ENCODE measurements at regions not wholly inside any gene's neighbourhood (a gene's known extent, or its start where the extent isn't known, plus 50 kb on each side); places are given as distances from the start of the nearest gene placed in this dataset.
"Not testable (repeated sequence)": the region's sequence is repeated elsewhere in the genome, so short reads cannot be mapped to it uniquely, and the experiment has no call there.

GRCh38 chr11:37841016-37841415, 1243.0 kb upstream of the RAG2 start:
- no peak for DNase-seq (ENCODE audit: low read depth in 2 of 3, low spot score in 2 of 3)

- DNase-seq (ENCODE audit: low read depth in 2 of 3, low spot score in 2 of 3): not testable (repeated sequence)
Measured at GRCh38 chr11:37840345-37840744, 1242.3 kb upstream of the RAG2 start.

- peak in 2 of 3 donors; percentile 0 to 36 for DNase-seq (ENCODE audit: low read depth in 2 of 3, low spot score in 2 of 3)
Measured at GRCh38 chr11:37830529-37830928, 1232.5 kb upstream of the RAG2 start.

- DNase-seq (ENCODE audit: low read depth in 2 of 3, low spot score in 2 of 3): no peak
Measured at GRCh38 chr11:37817727-37818270, 1219.8 kb upstream of the RAG2 start.

- DNase-seq (ENCODE audit: low read depth in 2 of 3, low spot score in 2 of 3): no peak
Measured at GRCh38 chr11:37812281-37812880, 1214.3 kb upstream of the RAG2 start.

GRCh38 chr11:37811349-37811748, 1213.3 kb upstream of the RAG2 start:
- no peak for DNase-seq (ENCODE audit: low read depth in 2 of 3, low spot score in 2 of 3)

GRCh38 chr11:37804666-37805065, 1206.6 kb upstream of the RAG2 start:
- DNase-seq (ENCODE audit: low read depth in 2 of 3, low spot score in 2 of 3): no peak

- DNase-seq (ENCODE audit: low read depth in 2 of 3, low spot score in 2 of 3): no peak
Measured at GRCh38 chr11:37788141-37788877, 1190.3 kb upstream of the RAG2 start.

- no peak for DNase-seq (ENCODE audit: low read depth in 2 of 3, low spot score in 2 of 3)
Measured at GRCh38 chr11:37786214-37786755, 1188.2 kb upstream of the RAG2 start.

GRCh38 chr11:37774441-37774840, 1176.4 kb upstream of the RAG2 start:
- DNase-seq (ENCODE audit: low read depth in 2 of 3, low spot score in 2 of 3): no peak

- DNase-seq (ENCODE audit: low read depth in 2 of 3, low spot score in 2 of 3): no peak
Measured at GRCh38 chr11:37770145-37770544, 1172.1 kb upstream of the RAG2 start.

GRCh38 chr11:37762079-37762478, 1164.0 kb upstream of the RAG2 start:
- no peak for DNase-seq (ENCODE audit: low read depth in 2 of 3, low spot score in 2 of 3)

GRCh38 chr11:37755521-37755920, 1157.5 kb upstream of the RAG2 start:
- DNase-seq (ENCODE audit: low read depth in 2 of 3, low spot score in 2 of 3): no peak

- DNase-seq (ENCODE audit: low read depth in 2 of 3, low spot score in 2 of 3): no peak
Measured at GRCh38 chr11:37748641-37749040, 1150.6 kb upstream of the RAG2 start.

- no peak for DNase-seq (ENCODE audit: low read depth in 2 of 3, low spot score in 2 of 3)
Measured at GRCh38 chr11:37747121-37747520, 1149.1 kb upstream of the RAG2 start.

- DNase-seq (ENCODE audit: low read depth in 2 of 3, low spot score in 2 of 3): peak in 1 of 3 donors; percentile 42
Measured at GRCh38 chr11:37727371-37727770, 1129.3 kb upstream of the RAG2 start.

- no peak for DNase-seq (ENCODE audit: low read depth in 2 of 3, low spot score in 2 of 3)
Measured at GRCh38 chr11:37724315-37724714, 1126.3 kb upstream of the RAG2 start.

- no peak for DNase-seq (ENCODE audit: low read depth in 2 of 3, low spot score in 2 of 3)
Measured at GRCh38 chr11:37721485-37721884, 1123.4 kb upstream of the RAG2 start.

GRCh38 chr11:37718431-37718999, 1120.5 kb upstream of the RAG2 start:
- no peak for DNase-seq (ENCODE audit: low read depth in 2 of 3, low spot score in 2 of 3)

- DNase-seq (ENCODE audit: low read depth in 2 of 3, low spot score in 2 of 3): no peak
Measured at GRCh38 chr11:37712251-37712650, 1114.2 kb upstream of the RAG2 start.

GRCh38 chr11:37710031-37710430, 1112.0 kb upstream of the RAG2 start:
- no peak for DNase-seq (ENCODE audit: low read depth in 2 of 3, low spot score in 2 of 3)

- no peak for DNase-seq (ENCODE audit: low read depth in 2 of 3, low spot score in 2 of 3)
Measured at GRCh38 chr11:37704791-37705190, 1106.8 kb upstream of the RAG2 start.

All from hematopoietic multipotent progenitor cell (in vitro differentiated cells).